NCI-H748 (cell line): ENCODE measurements at regions not wholly inside any gene's neighbourhood (a gene's known extent, or its start where the extent isn't known, plus 50 kb on each side); places are given as distances from the start of the nearest gene placed in this dataset.

Source experiments
- DNase-seq: peaks from one replicate; lab custom pipeline; 2025; ENCODE audit not compliant: unreplicated experiment; lab: John Stamatoyannopoulos, UW

DNA sequence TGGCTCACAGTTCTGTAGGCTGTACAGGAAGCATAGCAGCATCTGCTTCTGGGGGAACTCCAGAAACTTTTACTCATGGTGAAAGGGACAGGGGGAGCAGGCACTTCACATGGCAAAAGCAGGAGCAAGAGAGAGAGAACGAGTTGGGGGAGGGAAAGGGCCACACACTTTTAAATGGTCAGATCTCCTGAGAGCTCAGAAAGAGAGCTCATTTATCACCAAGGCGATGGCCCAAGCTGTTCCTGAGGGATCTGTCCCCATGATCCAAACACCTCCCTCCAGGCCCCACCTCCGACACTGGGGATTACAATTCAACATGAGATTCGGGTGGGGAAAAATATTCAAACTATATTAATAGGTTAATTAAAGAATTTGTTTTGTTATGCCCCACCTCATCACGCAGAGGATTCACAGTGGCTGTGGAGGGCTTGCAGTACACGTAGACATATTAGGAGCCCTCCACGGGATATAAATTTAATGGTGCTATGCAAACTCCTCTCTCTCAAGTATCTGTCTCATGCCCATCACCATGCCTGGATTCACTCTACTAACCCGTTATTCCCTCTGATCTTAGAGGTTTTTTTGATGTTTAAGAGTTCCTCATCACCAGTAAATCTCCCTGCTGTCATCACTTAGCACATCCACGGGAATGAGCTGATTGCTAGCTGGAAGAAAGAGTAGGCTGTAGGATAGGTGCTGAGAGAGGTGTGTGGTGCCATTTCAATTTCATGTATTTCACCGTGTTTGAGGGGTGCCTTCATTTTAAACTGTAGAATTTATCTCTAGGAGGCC, 84.5 kb upstream of the ARHGAP28 start:
- peak; percentile 52 for DNase-seq

DNA sequence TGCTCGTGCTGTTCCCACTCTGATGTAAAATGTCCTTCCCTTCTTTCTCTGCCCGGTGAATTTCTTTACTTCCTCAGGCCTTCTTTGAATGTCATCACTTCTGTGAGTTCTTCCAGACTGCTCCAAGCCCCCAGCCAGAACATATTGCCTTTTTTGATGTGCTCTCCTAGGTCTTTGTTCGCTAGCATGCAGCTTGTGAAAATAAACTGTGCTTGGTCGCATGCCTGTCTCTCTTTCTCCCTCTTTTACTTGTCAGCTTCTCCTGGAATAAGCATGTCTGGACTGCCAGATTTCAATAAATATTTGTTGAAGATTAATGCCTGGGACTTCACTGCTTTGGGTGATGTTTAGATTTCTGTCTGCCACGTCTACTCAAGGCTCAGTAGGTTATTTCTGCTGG, 82.7 kb upstream of the ARHGAP28 start:
- DNase-seq: no peak

DNA sequence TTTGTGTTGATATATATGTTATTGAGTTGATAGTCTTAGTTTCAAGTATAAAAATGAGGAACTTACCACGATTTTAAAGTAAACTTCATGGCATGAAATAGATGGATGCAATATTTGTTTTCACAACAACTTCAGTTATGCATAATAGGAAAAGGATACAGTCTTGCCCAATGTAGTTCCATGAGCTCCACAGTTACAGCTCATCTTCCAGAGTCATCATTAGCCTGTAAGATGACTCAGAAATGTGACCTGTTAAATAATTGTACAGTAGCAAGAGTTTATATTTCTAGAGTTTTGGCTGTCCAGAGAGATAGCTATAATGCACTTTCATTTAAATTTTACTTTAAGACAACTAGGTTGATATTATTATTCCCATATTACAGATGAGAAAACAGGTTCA, 80.9 kb upstream of the ARHGAP28 start:
- no peak for DNase-seq

DNA sequence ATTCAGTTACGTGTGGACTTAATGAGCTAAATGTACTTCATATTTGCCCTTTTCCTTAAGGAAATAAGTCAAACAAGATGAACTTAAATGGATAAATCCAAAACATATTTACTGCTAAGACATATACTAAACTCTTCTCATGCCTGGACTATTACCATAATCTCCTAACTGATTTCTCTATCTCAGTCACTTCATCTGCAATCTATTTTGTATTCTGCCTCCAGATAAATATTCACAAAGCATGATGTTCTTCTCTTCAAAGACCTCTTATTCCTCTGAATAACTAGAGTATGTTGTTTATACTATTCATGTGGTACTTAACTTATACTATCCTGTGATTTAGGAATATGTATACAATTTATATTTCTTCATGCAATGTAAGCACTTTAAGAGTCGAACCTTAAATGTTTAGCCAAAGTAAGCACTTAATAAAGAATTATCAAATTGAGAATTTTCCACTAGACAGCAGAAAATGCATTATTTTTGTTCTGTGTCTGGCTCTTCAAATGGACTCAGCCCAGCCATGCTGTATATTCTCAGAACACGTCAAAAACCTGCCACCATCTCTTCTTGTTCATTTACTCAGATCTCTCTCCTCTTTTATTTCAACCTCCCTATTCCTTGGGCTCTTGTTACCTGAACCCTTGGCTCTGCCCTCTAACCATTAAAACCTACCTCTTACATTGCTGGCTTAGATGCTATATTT, 79.9 kb upstream of the ARHGAP28 start:
- no peak for DNase-seq

DNA sequence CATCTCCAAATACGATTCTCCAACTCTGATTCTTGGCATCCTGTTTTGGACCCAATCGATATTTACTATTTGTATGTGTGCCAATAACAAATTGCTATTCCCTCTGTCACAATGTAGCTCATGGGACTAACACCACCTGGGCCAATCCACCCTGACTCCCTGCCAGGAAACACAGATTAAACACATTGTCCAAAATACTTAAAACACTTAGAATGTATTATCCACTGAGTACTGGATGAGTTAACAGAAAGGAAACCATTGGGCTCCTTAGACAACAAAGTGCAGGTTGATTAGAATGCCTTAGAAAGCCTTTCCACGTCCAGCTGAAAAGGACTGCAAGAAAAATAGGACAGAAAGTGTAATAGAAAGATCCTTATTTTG, 79.4 kb upstream of the ARHGAP28 start:
- peak; percentile 37 for DNase-seq

DNA sequence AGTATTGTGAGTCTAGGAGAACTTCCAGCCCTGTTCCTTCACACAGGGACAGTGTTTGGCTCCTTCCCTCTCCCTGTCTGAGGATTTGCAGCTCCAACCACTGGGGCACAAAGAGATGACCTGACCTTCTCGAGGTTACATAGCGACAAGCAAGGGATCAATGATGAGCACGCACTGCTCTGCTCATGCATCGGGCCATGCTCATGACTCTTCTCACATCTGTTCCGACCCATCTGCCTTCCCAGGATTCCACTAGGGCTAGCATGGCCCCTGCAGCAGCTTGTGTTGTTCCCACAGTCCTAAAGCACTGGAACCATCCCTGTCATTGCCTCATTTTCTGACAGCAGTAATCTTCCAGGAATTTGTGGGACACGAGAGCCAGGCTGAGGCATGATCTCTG, 78.8 kb upstream of the ARHGAP28 start:
- DNase-seq: no peak

DNA sequence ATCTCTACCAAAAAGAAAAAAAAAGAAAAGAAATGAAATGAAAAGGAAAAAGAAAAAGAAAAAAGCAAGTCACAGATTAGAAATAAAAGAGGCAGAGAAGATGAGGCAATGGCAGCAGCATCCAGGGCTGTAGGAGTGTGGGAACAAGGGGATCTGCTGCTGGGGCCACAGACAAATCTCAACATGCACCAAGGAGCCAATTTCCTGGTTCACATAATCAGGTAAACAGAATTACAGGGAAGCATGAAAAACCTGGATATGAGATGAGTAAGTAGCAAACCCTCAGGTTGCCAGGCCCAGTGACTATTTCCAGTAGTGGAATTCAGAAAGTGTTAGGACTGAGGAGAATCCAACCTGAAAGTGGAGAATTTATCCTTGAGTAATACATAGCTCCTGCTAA, 77.4 kb upstream of the ARHGAP28 start:
- DNase-seq: no peak

DNA sequence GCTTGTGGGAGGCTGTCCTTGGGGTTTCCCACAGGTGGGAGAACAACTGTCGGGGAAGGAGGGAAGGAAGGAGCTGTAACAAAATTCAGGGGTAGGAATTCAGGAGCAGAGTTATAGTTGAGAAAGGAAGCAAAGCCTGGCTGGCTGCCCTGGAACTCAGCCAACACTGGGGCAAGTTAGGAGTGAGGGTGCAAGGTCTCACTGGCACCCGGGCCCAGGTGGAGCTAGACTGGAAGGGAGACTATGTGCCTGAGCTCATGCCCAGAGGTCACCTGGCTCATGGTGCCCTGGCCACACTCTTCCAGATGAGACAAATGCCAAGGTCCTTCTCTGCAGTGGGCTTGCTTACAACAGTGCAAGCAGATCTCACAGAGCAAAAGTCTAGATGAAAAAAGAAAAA, 75.6 kb upstream of the ARHGAP28 start:
- DNase-seq: peak; percentile 11

DNA sequence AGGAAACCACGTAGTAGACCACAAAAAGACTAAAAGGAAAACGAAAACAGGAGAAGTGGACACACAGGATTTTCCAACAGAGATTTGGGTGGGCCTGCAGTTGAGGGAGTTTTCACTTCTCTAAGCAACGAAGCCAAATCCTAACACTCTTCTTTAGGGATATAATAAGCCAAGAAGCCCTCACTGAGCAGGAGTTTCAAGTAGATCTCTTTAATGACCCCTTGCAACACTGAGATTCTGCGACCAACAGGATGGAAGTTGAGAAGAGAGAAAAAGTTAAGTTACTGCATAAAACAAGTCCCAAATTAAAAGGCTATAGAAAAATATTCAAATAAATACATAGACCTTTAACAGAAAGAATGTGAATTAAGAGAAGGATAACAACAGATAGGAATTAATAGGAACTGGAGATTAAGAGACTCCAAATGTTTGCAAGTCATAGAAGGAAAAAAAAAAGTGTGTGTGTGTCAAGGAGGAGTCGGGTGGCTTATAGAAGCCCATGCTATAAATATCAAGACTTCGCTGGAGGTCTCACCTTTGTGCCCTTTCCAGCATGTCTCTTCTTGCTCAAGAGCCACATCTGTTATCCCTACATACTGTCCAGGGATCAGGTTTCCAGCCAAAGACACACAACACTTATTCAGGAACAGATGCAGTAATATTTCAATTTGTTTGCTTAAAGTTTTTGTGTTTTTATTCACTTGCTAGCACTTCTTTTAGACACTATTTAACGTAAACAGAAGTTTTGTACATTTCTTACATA, 69.4 kb upstream of the ARHGAP28 start:
- DNase-seq: peak; percentile 64

DNA sequence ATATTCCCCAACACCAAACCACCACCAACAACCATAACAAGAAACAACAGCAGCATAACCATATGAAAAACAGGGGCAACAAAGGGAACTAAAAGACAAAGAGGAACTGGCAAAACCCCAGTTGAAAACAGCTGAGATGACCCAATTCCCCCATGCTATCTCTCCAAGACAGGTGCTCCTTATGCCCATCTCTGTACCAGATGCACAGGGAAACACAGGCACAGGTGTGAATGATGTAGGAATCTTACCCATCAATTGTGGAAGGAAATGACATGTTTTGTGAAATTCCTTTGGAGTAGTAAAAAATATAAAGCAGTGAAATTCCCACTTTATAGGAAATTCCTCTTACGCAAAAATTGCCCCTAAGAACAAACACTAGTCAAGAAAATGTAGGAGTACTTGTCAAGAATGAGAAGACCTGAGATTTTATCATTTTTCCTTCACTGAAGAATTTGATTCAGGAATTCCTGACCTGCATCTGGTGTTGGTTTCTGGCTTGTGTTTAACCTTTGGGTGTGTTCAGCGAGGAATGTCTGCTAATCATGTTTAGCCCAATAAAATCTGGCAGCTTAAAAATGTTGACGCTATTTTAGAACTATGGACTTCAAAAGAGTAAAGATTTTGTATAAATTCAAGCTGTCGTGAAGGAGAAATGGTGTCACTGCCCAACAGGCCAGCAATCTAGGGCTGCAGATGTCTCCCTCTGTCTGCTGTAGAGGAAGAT, 67.7 kb upstream of the ARHGAP28 start:
- no peak for DNase-seq

DNA sequence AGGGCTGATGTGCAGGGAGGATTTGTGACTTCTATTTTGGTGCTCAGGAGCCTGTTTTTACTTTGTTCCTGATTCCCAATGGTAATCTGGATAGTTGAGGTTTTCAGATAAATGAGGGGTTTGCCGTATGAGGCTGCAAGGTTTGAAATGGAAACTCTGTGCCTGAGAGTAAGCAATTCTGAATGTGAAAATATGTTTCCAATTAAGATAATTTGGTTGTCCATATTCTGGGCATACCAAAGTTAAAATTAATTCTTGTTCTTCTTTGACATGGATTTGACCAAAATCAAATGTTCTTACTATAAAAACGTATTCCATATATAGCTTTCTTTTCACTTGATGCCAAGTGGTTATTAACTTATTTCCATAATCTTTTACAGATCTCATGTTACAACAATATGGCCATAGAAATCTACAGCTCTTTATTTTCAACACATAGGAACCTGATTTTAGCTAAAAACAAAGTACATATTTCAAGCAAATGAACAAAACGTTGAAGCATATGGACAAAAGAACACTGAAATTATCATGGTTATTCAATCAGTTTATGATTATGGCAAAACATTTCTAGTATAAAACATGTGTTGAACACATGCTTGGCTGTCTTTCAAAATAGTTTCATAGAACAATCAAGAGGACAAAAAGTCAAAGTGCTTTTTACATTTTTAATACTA, 63.4 kb upstream of the ARHGAP28 start:
- DNase-seq: no peak

DNA sequence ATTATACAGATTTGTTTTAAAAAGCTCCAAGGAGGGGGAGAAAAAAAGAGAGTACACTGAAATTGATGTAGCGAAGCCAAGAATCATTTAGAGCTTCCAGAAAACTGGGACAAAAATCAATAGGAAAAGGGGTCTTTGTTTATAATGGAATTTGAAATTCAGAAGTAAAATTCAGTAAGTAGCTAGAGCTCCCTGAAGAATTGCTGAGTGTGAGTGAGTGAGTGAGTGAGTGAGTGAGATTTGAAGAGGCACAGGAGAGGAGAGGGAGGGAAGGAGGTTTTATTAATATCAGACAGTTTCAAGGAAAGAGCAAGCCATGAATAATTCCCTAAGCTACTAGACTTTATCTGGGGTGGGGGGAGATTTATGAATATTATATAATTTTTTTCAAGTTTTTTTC, 60.7 kb upstream of the ARHGAP28 start:
- no peak for DNase-seq

DNA sequence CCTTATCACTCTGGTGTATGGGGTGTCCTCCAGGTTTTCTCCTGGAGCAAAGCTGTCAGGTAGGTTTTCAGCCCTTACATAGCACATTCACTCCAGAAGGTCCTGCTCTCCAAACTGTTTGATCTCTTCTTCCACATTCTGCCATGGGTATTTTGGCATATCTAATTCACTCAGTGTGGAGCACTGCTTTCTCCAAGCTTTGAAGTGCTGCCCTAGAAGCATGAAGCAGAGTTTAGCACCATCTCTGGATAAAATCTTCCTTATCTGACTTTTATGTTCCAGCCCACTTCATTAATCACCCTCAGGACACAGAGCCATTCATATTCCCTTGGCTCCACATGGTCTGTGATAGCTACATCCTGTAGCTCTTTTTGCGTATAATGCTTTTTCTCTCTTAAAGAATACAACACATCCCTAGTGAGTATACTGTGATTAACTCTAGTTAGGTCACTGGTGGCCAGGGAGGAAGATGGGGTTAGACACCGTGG, 56.7 kb upstream of the ARHGAP28 start:
- no peak for DNase-seq

DNA sequence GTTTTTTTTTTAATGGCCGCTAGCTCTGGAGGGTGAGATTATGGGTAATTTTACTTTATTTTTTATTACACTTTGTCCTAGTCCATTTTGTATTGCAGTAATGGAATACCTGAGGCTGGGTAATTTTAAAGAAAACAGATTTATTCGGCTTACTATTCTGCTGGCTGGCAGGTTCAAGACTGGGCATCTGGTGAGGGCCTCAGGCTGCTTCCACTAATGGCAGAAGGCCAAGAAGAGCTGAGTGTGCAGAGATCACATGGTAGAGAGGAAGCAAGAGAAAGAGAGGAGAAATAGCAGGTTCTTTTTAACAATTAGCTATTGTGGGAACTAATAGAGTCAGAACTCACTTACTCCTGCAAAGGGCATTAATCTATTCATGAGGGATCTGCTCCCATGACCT, 52.4 kb upstream of the ARHGAP28 start:
- peak; percentile 37 for DNase-seq

DNA sequence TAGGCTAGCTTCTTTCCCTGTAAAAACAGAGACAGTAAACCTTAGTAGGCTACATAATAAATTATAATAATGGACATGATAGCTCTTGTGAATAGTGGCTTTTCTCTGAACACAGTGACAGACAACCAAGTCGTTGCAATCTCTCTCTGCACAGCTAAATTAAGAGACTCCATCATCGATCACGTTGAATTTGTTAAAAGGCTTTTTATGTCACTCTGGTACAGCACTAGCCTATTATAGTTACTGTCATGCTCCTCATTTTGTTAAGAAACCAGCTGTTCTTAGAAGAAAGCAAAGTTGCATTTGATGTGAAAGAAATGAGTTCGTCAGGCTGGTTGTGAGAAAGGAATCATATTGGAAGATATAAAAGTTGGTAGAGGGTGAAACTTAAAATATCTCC, 50.3 kb upstream of the ARHGAP28 start:
- DNase-seq: no peak
